IMR-90 (cell line): ENCODE measurements at regions not wholly inside any gene's neighbourhood (a gene's known extent, or its start where the extent isn't known, plus 50 kb on each side); places are given as distances from the start of the nearest gene placed in this dataset.

ENCODE experiments used
- BHLHE40 ChIP-seq: fragments of 150-350 bp; IDR thresholded peaks from 2 replicates; pipeline ENCODE4 v1.6.1; 2016; ENCODE audit warnings: mild to moderate bottlenecking, low read depth, low read length
- CHD1 ChIP-seq: IDR thresholded peaks from 2 replicates; pipeline ENCODE4 v1.6.1; 2012; ENCODE audit warnings: low read depth, low read length, improper control_type of control experiment
- CTCF ChIP-seq: conservative IDR thresholded peaks from 2 replicates; pipeline ENCODE4 v1.5.1; 2012; ENCODE audit warnings: mild to moderate bottlenecking, low read depth, low read length, improper control_type of control experiment
- MAFK ChIP-seq: IDR thresholded peaks from 2 replicates; pipeline ENCODE4 v1.6.1; 2012; ENCODE audit warnings: low read depth, low read length, improper control_type of control experiment
- MAZ ChIP-seq: IDR thresholded peaks from 2 replicates; pipeline ENCODE4 v1.6.1; 2012; ENCODE audit warnings: low read depth, mild to moderate bottlenecking, low read length, improper control_type of control experiment, moderate library complexity, borderline replicate concordance
- MXI1 ChIP-seq: IDR thresholded peaks from 2 replicates; pipeline ENCODE4 v1.6.1; 2012; ENCODE audit warnings: low read depth, mild to moderate bottlenecking, low read length, moderate library complexity, borderline replicate concordance
- NFE2L2 ChIP-seq: fragments of 150-350 bp; IDR thresholded peaks from 2 replicates; pipeline ENCODE4 v1.6.1; 2016; ENCODE audit warnings: low read depth, mild to moderate bottlenecking, low read length
- POLR2A ChIP-seq: IDR thresholded peaks from 2 replicates; pipeline ENCODE4 v1.6.1; 2012; ENCODE audit warnings: mild to moderate bottlenecking, low read depth, low read length
- RAD21 ChIP-seq: IDR thresholded peaks from 2 replicates; pipeline ENCODE4 v1.6.1; 2012; ENCODE audit warnings: low read length, improper control_type of control experiment
- RFX5 ChIP-seq: IDR thresholded peaks from 2 replicates; pipeline ENCODE4 v1.8.0; 2012; ENCODE audit warnings: low read depth, mild to moderate bottlenecking, low read length, moderate library complexity
- SMC3 ChIP-seq: fragments of 150-350 bp; IDR thresholded peaks from 2 replicates; pipeline ENCODE4 v1.6.1; 2016; ENCODE audit warnings: low read depth, mild to moderate bottlenecking, antibody characterized with exemption, low read length, moderate library complexity
- USF2 ChIP-seq: fragments of 150-350 bp; IDR thresholded peaks from 2 replicates; pipeline ENCODE4 v1.6.1; 2017; ENCODE audit warnings: mild to moderate bottlenecking, antibody characterized with exemption, low read length, low read depth

- TF ChIP-seq CTCF (no peak), RAD21 (no peak), MAFK (no peak), RFX5 (no peak), POLR2A (no peak), MXI1 (no peak), USF2 (no peak), MAZ (no peak), BHLHE40 (no peak), SMC3 (no peak), NFE2L2 (no peak), CHD1 (no peak)
Observed at GRCh38 chr5:74241751-74242140, 398.8 kb downstream of the ENC1 start.
